Mucosa of descending colon (tissue), 3 donors: ENCODE measurements at regions not wholly inside any gene's neighbourhood (a gene's known extent, or its start where the extent isn't known, plus 50 kb on each side); places are given as distances from the start of the nearest gene placed in this dataset.

ENCODE experiments used
- ATAC-seq: fragments of 200-7000 bp; cut with Tn5 transposase; one replicate; pipeline ENCODE4 v1.9.1; 2020; ENCODE audit warnings: mild to moderate bottlenecking, moderate library complexity
- DNase-seq, 3 donors: peaks; one replicate each; pipeline ENCODE4 v3.0.0-alpha.2; 2020
- H3K36me3 ChIP-seq: fragments of 200-600 bp; one replicate; pipeline ENCODE4 v1.8.0; 2021; ENCODE audit warnings: low read depth, mild to moderate bottlenecking
- H3K4me1 ChIP-seq: fragments of 200-600 bp; one replicate; pipeline ENCODE4 v1.8.0; 2021; ENCODE audit warnings: low read depth, mild to moderate bottlenecking
- H3K4me3 ChIP-seq: fragments of 200-600 bp; one replicate; pipeline ENCODE4 v1.8.0; 2021; ENCODE audit warnings: mild to moderate bottlenecking
- H3K9me3 ChIP-seq: fragments of 200-600 bp; one replicate; pipeline ENCODE4 v1.8.0; 2021; ENCODE audit warnings: mild to moderate bottlenecking
- CTCF ChIP-seq: fragments of 200-600 bp; IDR thresholded peaks from one replicate; pipeline ENCODE4 v1.8.0; 2022; ENCODE audit warnings: antibody characterized with exemption, mild to moderate bottlenecking
- intact Hi-C, 2 donors: fragments of 100-400 bp; cut with DNase I in 1 of 2; cut with micrococcal nuclease in 1 of 2; formaldehyde crosslinking; loops; one replicate each; pipeline versions ENCODE4 v1.11.0 to v1.11.1; 2022; cut with DNase I, micrococcal nuclease
- donor health status: DM: no; HTN: no; CAD: no; lungs with moderate emphysema.
- donor health status: DM: no; HTN: no; CAD: no.
- donor health status: DM: no; HTN: yes; CAD: no.

GRCh38 chr5:174916227-174916626, 191.8 kb downstream of the MSX2 start:
- no peak for ATAC-seq
- no peak overlapping the region for H3K4me3 ChIP-seq
- TF ChIP-seq CTCF = no peak
- no peaks in the 10 kb centered on the region for H3K36me3 ChIP-seq
- H3K4me1 ChIP-seq = no peaks in the 10 kb centered on the region
- H3K9me3 ChIP-seq = no peaks in the 10 kb centered on the region
- DNase-seq = no peak
- intact Hi-C loops = no loop called here

- Histone ChIP-seq H3K4me1 (no peaks in the 10 kb centered on the region), H3K9me3 (no peaks in the 10 kb centered on the region), H3K36me3 (no peaks in the 10 kb centered on the region), H3K4me3 (no peak overlapping the region)
- TF ChIP-seq CTCF = no peak
- no peak for ATAC-seq
- intact Hi-C loops = no loop called here
- no peak for DNase-seq
Measured at GRCh38 chr5:174911118-174911517, 186.7 kb downstream of the MSX2 start.

- DNase-seq (peak; percentile 49 to 62 (median 52)), ATAC-seq (peak; percentile 86)
- intact Hi-C loops = no loop called here
Measured at GRCh38 chr5:174910245-174910737, 185.9 kb downstream of the MSX2 start.

GRCh38 chr5:174903172-174903732, 178.9 kb downstream of the MSX2 start:
- Histone ChIP-seq H3K4me3 (no peak overlapping the region), H3K36me3 (no peaks in the 10 kb centered on the region), H3K9me3 (no peaks in the 10 kb centered on the region), H3K4me1 (no peaks in the 10 kb centered on the region)
- DNase-seq = no peak
- no peak for TF ChIP-seq CTCF
- no peak for ATAC-seq
- intact Hi-C loops = no loop called here

More at GRCh38 chr5:174910245-174910737, 185.9 kb downstream of the MSX2 start:
- peak; percentile 85 for TF ChIP-seq CTCF
- Histone ChIP-seq H3K4me1 (no peaks in the 10 kb centered on the region), H3K36me3 (no peaks in the 10 kb centered on the region), H3K9me3 (no peaks in the 10 kb centered on the region), H3K4me3 (no peak overlapping the region)

- no peak for TF ChIP-seq CTCF
- Histone ChIP-seq H3K4me1 (no peaks in the 10 kb centered on the region), H3K9me3 (no peaks in the 10 kb centered on the region), H3K36me3 (no peaks in the 10 kb centered on the region), H3K4me3 (no peak overlapping the region)
- intact Hi-C loops = no loop called here
- no peak for ATAC-seq
- DNase-seq = no peak
Measured at GRCh38 chr5:174901336-174901735, 177.0 kb downstream of the MSX2 start.
